IPS DF 4.7 (cell line): ENCODE measurements at regions not wholly inside any gene's neighbourhood (a gene's known extent, or its start where the extent isn't known, plus 50 kb on each side); places are given as distances from the start of the nearest gene placed in this dataset.
A peak's percentile ranks its signal among the peaks of the same experiment; 100 is the strongest.

Experiments used
- DNase-seq: peaks from one replicate; pipeline ENCODE4 v3.0.0-alpha.2; 2013; ENCODE audit warnings: low spot score; ENCODE audit errors: extremely low read depth

- DNase-seq: no peak
Observed at GRCh38 chr6:94389218-94389617, 969.9 kb upstream of the EPHA7 start.

- DNase-seq: no peak
Observed at GRCh38 chr6:94377835-94378234, 958.5 kb upstream of the EPHA7 start.

DNA sequence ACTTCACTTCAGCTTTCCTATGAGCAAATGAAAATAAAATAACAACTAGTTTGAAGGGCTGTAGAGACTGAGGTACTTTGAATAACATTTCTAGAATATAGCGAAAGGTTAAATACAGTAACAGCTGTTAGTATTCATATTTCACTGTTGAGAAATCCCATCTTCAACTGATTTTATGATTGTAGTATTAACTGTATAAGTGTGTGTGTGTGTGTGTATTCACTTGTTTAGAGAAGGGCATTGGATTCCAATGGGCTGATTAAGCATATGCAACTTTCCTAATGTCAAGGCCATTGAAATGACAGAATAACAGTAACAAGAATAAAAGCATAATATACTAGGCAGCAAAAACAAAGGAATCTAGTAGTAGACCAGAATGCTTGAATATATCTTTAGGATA, 957.5 kb upstream of the EPHA7 start:
- DNase-seq: no peak

DNA sequence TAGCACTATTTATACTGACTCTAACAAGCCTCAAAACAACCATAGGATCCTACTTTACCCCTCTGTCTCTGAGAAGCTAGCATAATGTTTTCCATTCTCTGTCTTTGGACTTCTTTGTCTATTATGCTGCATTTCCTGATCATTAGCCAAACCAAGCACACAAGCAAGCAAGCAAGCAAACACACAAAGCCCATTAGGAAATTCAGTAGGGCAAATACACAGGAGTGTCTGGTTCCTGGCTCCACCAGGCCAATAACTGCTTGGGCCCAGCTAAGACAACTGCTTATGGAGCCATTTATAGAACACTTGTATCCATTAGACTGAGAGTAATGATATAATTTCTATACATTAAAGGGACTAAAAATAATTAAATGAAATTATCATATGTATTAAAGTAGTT, 952.9 kb upstream of the EPHA7 start:
- no peak for DNase-seq

DNA sequence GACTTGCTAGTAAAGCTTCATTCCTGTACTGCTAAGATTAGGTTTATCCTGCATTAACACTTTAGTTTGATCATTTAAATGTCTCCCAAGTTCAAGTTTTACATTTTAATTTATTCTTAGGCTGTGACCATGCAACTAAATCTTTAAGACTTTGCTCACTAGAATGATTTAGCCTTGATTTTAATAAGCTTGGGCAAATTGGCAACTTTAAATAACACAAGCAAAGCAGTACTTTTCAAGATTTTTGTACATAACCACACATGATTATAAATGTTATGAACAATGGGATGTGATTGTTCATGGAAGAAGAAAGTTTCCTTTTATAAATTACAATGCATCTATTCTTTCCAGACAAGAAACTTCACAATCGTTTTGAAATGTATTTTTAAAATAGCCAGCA, 948.0 kb upstream of the EPHA7 start:
- no peak for DNase-seq

- DNase-seq: no peak
Observed at GRCh38 chr6:94362061-94362864, 942.9 kb upstream of the EPHA7 start.

GRCh38 chr6:94361304-94362060, 942.1 kb upstream of the EPHA7 start:
- DNase-seq: no peak

DNA sequence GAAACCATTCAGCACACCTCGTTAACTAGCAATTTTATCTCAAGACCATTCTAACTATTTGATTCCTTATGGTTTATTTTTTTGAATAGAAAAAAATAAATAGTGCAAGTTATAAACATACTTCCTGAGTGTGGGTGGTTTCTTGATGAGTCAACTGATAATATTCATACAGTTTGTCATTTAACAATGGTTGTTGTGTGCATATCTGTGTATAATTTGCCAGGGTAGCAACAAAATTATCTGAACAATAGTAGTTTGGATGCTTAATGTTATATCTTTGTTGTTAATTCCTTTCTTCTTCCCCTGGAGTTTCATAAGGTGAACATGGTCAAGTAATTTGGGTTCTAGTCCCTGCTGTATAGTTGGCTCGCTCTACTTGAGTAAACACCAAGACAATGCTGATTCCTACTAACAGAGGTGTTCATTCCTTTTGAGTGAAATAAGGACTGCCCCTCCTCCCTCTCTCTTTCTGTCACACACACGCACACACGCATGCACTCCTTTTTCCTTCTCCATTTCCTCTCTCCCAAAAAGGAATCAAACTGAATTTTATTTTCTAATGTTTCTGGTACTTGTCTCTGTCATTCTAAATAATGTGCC, 938.1 kb upstream of the EPHA7 start:
- DNase-seq: no peak

DNA sequence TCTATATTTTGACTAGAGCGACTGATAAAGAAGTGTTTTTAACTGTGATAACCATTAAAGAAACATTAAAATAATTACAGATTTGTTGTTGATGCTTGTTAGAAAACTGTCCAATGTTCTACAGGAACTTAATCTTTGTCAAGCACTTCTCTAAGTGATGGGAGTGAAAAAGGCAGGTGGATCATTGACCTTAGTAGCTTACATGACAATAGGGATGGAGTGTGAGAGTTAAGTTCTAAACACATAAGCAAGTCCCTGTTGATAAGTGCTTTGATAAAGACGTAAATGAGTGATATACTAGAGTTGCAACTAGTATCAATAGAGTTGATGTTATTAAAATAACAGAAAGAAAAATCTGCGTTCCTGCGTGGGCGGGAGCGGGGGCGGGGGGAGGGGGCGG, 931.5 kb upstream of the EPHA7 start:
- no peak for DNase-seq

DNA sequence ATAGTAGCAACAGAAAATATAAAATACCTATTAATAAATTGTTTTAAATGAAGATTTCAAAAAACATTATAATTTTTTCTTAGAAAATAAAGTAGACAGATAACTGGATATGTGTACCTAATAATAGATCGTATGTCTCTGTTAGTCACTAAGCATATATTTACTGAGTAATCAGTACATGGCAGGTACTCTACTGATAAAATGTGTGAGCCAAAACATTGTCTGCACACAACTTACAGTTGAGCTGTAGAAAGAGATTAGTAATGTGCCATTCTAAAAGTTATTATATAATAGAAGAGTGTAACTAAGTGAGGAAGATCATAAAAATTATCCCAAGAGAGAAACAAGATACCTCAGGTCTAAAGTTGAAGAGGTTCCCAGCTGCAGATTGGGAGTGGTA, 929.9 kb upstream of the EPHA7 start:
- no peak for DNase-seq

- DNase-seq: no peak
Observed at GRCh38 chr6:94344866-94345265, 925.5 kb upstream of the EPHA7 start.

DNA sequence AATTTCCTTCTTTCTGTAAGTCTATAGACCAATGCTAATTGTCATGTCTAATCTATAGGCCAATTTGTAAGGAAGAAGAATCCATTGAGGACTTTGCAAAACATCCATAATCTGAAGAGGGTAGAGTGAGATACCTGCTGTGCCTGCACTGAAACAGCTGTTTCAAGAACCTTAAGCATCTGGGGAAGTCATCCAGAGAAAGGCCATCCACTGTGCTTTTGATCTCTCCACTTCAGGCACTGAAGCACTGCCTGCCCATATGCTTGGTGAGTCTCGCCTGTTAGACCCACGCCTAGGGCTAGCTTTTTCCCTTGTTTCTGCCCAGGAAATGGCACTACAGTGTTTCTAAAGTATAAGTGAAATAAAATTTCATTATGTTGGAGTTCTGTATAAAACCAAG, 921.8 kb upstream of the EPHA7 start:
- DNase-seq: peak; percentile 14

GRCh38 chr6:94323853-94324252, 904.5 kb upstream of the EPHA7 start:
- DNase-seq: peak; percentile 46

DNA sequence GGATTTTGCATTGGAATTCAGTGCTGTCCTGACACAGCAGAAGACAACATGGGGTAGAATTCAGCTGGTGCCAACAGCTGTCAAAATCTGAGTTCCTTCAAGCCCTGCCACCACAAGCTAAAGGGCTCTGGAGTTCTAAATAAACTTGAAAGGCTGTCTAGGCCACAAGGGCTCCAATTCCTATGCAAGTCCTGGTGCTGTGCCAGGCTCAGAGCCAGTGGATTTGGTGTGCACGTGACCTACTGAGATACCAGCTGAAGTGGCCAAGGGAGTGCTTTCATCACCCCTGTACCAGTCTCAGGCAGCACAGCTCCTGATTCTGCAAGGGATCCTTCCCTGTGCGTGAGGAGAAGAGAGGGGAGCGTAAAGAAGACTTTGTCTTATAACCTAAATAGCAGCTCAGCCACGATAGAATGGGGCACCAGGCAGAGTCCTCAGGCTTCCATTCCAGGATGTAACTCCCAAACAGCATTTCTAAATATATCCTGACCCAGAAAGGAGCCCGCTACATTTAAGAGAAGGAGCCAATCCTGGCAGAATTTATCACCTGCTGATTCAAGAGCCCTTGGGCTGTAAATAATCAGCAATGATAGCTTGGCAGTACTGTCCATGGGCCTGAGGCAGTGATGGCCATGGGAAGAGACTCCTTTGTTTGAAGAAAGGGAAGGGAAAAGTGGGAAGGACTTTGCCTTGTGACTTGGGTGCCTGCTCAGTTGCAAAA, 881.2 kb upstream of the EPHA7 start:
- no peak for DNase-seq

DNA sequence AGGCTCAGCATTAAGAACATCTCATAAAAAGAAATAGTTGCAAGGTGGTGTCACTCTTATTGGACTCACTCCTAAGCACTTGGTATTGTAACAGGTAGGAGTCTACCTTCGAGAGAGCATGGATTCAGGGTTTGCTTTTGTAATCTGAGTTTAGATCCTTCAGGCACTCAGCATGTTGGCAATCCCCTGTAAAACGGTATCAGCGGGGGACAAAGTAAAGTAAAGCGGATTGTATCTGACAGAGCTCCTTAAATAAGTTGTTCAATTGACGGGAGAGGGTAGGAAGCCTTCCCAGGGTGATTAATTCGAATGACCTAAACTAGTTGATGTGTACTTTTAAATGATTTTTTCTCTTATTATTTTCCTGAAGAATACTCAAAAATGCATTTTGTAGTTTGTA, 869.8 kb upstream of the EPHA7 start:
- no peak for DNase-seq

GRCh38 chr6:94278146-94278545, 858.8 kb upstream of the EPHA7 start:
- DNase-seq: no peak

GRCh38 chr6:94272327-94272726, 853.0 kb upstream of the EPHA7 start:
- no peak for DNase-seq

GRCh38 chr6:94270091-94270948, 851.0 kb upstream of the EPHA7 start:
- no peak for DNase-seq

GRCh38 chr6:94269256-94269655, 849.9 kb upstream of the EPHA7 start:
- no peak for DNase-seq

GRCh38 chr6:94260765-94261164, 841.4 kb upstream of the EPHA7 start:
- no peak for DNase-seq

DNA sequence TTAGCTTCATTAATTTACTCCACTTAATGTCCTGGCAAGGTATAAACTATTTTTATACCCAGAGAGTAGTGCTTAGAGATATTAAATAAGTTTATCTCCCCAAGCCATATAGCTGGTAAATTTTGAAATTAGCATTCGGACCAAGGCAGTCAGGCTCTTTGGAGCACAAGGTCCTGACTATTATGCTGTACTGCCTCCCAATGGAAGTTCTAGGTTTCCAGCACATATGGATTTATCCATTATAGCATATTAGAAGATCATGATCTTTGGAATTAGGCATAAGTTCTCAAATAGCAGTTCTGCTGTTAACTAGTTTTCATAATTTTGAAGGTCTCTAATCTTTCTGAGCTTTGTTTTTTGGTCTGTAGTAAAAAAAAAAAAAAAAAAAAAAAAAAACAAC, 835.3 kb upstream of the EPHA7 start:
- no peak for DNase-seq
